NCI-H2227 (cell line): ENCODE measurements at regions not wholly inside any gene's neighbourhood (a gene's known extent, or its start where the extent isn't known, plus 50 kb on each side); places are given as distances from the start of the nearest gene placed in this dataset.
"Not testable (repeated sequence)": the region's sequence is repeated elsewhere in the genome, so short reads cannot be mapped to it uniquely, and the experiment has no call there.

ENCODE experiments used
- DNase-seq: peaks from one replicate; lab custom pipeline; 2025; ENCODE audit not compliant: unreplicated experiment; lab: John Stamatoyannopoulos, UW

DNA sequence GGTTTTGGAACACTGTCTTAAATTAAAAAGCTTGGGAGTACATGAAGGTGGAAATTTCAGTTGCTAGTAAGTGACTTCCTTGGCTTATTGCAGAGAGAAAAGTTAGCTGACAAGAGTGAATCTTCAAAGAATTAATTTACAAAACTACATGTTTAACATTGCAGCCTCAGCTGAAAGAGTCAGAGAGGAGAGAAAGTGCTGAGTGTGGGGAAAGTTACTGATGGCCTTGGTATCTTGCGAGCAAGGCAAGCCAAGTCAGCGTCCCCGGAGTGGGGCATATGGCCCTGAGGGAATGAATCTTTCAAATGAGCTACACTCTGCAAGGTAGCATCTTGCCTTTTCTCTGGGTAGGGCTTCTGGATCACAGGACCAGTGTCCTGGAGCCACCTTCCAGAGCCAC lies 131.3 kb downstream of the LPIN1 start:
- no peak for DNase-seq

DNA sequence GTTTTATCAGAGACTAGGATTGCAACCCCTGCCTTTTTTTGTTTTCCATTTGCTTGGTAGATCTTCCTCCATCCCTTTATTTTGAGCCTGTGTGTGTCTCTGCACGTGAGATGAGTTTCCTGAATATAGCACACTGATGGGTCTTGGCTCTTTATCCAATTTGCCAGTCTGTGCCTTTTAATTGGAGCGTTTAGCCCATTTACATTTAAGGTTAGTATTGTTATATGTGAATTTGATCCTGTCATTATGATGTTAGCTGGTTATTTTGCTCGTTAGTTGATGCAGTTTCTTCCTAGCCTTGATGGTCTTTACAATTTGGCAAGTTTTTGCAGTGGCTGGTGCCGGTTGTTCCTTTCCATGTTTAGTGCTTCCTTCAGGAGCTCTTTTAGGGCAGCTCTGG lies 138.8 kb downstream of the LPIN1 start:
- not testable (repeated sequence) for DNase-seq

DNA sequence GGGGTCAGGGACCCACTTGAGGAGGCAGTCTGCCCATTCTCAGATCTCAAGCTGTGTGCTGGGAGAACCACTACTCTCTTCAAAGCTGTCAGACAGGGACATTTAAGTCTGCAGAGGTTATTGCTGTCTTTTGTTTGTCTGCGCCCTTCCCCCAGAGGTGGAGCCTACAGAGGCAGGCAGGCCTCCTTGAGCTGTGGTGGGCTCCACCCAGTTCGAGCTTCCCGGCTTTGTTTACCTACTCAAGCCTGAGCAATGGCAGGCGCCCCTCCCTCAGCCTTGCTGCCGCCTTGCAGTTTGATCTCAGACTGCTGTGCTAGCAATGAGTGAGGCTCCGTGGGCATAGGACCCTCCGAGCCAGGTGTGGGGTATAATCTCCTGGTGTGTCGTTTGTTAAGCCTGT lies 140.5 kb downstream of the LPIN1 start:
- not testable (repeated sequence) for DNase-seq

DNA sequence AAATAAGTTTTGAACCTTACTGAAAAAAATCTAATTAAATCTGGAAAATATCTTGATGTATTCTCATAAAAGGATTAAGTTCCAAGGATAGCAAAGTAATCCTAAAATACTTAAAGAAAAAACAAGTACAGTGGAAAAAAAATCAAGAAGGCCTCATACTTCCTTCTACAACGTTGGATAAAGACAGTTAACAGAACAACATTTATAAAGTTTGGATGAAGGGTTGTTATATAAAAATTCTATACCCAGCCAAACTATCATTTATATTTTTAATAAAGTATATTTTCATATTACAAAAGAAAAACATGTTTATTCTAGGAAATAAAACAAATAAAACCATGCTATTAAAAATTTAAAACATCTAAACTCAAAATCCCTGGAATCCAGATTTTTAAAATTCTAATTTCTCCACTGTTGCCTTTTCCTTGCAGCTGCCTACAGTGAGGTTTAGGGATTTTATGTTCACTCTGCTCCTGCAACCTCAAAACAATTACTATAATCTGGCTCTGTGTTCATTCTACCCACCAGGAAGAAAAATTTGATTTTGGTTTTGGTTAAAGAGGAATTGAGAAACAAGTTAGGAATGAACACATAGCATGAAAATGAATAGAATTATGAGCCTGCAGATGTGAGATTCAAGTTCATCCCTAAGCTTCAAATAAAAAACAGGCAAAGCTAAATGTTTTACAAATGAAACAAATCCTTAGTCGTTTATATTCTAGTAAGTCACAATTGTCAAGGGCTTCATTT lies 142.8 kb downstream of the LPIN1 start:
- no peak for DNase-seq

DNA sequence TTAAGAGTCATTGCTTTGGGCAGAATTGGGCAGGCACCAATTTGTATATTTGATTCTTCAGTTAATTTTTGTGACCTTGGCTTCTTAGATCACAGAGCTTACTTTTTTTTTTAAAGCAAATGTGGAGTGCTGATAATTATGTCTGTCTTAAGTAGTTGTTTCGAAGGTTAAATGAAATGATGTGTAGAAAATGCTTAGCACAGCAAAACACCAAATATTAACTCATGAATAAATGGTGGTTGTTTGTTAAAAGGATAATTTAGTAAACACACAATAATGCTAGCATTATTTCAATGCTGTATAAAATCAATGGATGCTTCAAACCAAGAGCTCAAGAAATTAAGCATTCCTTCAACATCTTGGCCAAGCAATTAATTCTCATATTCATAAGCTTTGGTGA lies 143.4 kb downstream of the LPIN1 start:
- DNase-seq = no peak

DNA sequence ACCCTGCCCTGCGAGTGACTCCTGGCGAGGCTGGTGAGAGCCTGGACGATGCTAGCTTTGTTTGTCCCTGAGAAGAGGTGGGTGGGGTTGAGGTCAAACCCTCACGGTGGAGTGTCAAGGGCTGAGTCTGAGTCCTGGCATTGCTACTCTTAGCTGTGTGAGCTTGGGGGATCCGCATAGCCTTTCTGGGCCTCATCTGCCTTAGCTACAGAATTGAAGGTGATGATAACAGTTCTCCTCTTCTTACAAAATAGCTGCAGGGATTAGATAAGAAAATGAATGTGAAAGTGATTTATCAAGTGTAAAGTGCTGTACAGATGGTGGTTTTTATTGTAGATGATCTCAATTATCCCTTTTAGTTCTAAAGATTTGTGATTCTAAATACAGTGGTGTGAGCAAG lies 144.6 kb downstream of the LPIN1 start:
- DNase-seq = no peak

DNA sequence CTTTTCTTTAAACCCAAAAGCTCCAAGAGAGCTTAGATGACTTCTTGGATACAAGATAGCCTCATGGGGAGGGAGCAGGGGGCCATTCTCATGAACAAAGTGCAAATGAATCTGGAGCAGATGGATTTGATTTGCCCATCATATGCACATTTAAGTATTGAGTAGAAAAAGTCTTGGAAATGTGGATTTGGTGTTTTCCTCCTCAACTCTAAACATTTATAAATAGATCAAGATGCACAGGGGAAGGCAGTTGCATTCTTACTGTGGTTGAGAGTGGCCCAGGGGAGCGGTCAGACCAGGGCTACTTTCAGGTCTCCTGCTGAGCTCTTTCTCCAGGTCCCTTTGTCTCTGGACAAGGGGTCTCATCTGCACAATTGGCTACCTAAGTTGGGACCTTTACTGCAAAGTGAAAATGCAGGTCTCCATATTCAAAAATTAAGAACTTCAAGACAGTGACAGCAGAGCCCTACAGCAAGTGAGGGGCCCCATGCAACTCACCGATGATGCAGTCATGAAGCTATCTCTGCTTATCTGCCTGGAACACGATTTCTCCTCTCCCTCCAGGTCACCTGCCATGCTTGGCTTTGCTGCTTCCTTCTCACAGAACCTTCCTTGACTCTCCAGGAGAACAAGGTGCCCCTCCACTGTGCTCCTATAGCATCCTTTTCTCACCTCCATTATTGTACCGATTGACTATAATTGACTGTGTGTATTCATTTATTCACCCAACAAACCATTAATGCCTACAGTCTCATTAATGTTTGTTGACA lies 145.4 kb downstream of the LPIN1 start:
- DNase-seq = no peak

DNA sequence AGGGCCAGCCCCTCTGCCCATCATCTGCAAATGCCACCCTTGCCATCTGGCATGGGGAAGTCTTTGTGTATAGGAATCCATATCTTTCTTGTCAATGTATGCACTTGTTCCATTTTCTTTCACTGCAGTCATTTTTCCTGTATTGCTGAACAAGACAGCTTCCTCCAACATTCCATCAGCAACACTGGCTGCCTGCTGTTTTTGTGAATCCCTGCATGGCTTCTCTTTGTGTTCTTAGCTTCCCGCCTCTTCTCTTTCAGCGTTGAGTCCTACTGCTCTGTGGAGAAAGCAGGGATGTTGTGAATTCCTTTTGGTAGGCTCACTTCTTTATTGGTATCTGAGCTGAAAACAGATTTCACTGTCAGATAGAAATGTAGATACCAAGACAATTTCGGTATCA lies 150.0 kb downstream of the LPIN1 start:
- DNase-seq = peak; percentile 81

DNA sequence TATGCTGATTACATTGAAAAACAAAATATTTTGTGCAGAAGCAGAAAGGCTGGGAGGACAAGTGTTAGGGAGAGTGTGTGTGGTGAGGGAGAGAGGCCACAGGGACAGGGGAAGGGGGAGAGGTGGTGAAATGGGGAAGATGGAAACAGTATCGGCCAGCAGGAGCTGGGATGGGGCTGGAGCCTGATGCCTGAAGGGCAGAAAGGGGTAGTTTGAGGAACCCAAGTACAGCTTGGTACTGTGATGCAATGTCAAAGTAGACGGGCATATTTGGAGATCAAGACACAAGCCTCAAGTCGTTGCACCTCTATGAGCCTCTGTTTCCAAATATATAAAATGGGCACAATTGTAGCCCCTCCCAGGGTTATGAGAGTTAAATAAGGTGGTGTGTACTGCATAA lies 152.1 kb downstream of the LPIN1 start:
- DNase-seq = no peak

DNA sequence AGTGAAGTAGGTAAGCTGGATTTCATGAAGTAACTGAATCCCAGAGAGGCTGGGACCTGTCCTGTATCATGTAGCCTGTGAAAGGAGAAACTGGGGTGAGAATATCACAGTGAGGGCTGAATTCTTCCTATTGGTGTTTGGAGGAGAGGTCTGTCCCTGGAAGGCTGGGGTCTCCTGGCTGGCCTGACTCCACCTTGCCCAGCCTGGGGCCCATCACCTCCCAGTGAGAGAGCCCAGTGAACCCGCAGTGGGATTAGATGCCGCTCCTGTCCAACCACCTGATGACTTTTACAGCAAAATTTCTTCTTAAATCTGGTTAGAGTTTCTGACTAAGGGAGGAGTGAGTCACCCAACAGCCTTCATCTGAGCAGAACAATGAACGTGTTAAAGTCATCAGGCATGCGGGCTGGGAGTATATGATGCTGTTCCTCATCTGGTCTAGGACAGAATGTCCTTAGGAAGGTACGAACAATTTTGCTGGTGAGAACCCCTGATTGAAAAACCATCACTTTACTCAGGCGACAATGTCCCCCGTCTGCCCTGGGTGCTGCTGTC lies 152.9 kb downstream of the LPIN1 start:
- no peak for DNase-seq

DNA sequence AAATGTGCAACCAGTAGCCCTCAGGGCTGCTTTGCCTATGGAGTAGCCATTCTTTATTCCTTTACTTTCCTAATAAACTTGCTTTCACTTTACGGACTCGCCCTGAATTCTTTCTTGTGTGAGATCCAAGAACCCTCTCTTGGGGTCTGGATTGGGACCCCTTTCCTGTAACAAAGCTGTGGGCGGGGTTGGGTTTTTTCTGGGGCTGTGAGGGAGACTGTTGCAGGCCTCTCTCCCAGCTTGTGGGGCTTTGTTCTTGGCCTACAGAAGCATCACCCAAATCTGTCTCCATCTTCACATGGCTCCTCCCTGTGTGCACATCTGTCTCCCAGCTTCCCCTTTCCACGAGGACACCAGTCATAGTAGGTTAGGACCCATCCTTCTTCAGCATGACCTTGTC lies 154.5 kb downstream of the LPIN1 start:
- not testable (repeated sequence) for DNase-seq

DNA sequence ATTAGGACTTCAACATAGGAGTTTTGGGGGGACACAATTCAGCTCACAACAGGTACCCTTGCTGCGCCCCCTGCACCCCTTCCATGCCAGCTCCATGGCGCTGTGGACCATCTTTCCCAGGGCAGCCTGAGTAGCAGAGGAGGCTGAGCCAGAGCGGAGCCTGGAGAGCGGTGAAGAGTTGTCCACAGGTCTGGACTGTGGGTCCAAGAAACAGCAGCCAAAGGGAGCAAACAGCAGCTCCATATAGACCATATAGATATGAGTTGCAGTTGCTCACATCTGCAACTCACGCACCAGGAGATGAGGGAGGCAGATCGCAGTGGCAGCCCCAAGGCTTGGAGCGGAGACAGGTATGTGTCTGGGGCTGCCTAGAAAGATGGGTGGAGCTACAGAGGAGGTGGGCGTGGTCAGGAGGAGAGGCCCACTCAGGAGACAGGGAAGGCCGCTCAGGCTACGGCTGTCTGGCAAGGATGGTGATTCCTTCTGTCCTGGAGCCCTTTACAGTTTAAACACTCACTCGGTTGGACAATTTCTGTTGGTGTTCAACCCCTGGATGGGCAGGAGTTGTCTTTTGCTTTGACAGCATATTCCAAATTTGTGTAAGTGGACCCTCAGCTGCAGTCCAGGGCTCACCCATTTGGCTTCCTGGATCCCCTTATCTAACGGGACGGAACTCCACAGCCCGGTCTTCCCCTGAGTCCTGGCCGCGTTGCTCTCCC lies 155.1 kb downstream of the LPIN1 start:
- DNase-seq = no peak

DNA sequence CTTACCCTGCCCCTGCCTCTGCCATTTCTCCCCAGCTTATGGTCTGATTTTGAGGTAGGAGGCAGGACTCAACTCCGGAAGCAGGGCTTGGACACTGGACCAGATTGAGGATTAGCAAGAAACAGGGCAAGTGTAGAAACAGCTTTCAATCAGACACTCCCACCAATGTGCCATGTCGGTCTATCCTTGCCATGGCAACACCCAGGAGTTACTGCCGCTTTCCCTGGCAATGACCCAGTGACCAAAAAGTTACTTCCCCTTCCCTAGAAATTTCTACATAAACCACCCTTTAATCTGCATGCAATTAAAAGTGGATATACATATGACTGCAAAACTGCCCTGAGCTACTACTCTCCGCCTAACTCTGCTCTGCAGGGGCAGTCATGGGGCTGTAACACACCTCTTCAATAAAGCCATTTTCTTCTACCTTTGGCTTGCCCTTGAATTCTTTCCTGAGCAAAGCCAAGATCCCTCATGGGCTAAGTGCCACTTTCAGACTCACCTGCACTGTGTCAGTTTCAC lies 156.7 kb downstream of the LPIN1 start:
- DNase-seq = no peak

DNA sequence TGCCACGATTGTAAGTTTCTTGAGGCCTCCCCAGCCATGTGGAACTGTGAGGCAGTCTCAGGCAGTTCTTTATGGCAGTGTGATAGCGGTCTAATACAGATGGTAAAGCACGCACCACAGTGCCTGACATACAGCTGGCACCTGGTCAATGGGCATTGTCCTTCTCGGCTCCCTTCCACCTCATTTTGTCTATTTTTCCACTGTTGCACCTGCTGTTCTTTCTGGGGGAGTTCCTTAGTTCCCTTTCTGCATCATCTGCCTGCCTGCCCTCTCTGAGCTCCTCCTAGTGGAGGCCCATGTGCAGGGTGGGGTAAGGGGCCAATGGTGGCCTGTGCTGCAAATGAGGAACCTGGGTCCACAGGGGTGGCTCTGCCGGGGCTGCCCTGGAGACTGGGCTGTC lies 157.6 kb downstream of the LPIN1 start:
- DNase-seq = no peak

DNA sequence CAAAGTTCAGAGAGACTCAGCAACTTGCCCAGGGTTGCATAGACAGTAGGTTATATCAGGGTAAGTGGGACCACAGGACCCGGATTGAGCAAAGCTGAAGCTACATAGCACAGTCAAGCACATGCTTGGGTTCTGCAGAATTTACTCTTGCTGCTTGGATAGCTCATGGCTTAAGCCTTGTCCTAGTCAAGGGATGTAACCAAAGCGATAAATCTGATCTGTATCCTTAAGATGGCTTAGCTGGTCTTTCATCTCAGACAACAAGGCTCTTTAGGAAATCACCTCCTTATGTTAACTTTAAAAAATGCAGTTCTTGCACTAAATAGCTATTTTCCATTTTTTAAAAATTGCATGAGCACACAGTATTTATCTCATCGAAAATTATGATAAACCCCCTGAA lies 158.5 kb downstream of the LPIN1 start:
- no peak for DNase-seq

DNA sequence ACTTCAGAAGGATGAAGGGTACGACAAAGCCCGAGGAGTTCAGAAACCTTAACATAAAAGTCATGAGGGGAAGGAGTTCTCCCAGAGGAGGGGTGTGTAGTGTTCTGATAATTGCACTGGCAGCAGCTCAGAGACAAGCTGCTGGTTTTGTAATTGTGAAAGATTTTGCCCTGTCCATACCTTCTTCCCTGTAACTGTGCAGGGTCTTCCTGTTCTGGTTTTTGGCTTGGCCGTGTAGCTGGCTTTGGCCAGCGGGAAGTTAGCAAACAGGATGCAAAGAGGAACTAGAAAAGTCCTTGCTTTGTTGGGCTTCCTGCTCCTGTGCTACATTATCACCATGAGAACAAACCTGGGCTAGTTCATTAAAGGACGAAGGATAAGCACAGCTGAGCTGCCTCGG lies 160.8 kb downstream of the LPIN1 start:
- DNase-seq = no peak

DNA sequence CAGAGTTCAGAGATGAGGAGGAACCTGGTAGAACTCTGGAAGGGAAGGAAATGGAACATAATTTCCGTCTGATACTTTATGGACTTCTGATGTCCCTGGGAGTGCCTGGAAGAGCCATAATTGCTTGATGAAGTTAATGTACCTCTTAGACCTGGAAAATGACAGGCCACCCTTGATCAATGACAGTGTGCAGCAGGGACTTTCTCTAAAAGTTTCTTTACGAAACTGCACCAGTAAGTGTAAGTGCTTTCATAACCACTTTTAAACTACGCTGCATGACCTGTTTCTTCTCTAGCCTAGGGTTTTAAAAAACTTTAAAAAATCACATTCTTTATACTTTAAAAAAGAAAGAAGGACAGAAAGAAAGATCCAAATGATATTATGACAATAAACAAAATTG lies 164.5 kb downstream of the LPIN1 start:
- DNase-seq = no peak

DNA sequence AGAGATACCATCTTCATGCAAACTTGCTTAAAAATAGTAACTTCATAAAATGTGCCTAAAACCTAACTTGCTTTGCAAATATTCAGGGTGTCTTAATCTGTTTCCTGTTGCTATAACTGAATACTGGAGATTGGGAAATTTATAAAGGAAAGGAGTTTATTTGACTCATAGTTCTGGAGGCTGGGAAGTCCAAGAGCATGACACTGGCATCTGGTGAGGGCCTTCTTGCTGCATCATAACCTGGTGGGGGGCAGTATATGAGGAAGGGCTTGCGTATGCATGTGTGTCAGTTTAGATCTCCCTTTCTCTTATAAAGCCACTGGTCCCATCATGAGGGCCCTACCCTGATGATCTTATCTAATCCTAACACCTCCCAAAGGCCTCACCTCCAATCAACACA lies 166.5 kb downstream of the LPIN1 start:
- no peak for DNase-seq

DNA sequence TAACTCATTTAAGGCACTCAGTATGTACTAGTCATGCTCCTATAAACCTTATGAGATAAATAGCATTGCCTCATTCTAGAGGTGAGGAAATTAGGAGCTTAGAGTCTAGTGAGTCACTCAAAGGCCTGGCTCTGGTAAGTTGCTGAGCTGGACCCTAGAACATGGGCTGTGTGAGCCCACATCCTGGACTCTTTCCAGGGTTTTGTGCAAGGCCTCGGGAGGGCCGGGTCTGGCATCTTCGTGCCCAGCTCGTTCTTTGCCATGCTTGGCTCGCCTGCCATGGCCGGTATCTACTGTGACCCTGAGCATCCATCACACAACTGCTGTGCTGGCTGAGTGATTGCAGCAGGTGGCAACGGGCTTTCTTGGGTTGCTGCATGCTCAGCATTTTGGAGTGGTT lies 168.0 kb downstream of the LPIN1 start:
- DNase-seq = no peak

DNA sequence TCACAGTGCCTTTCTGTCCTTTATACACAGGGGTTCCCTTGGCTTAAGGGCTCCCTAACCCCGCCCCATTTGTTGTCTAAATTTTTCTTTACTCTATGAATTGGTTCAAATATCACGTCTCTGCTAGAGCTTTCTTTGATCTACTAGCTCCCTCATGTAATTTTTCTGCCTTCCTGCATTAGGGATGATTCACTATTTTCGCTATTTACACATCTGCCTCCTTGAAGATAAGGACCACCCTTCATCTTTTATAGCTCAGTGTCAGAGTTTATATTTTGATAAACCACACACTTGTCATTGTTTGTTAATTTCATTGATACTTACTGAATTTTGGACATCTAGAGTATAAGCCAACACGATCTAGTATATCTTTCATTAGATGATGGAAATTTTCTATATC lies 169.2 kb downstream of the LPIN1 start:
- no peak for DNase-seq

DNA sequence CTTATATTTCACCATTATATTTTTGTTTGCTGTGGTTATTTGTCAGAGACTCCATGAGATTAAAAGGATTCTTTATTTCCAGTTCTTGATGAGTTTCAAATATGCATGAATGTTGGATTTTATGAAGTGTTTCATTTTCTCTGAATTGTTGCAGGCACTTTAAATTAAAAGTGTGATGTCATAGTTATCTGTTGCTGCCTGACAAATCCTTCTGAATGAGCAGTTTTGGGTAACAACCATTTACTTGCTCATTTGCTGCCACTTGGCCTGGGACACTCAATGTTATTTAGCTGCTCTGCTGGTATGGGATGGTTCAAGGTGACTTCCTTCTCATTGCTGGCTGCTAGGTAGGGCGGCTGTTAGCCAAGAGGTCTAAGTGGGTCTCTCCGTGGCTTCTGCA lies 173.5 kb downstream of the LPIN1 start:
- no peak for DNase-seq
